IMR-90 (cell line): ENCODE measurements at regions not wholly inside any gene's neighbourhood (a gene's known extent, or its start where the extent isn't known, plus 50 kb on each side); places are given as distances from the start of the nearest gene placed in this dataset.

Source experiments
- ATAC-seq: fragments of 200-7000 bp; cut with Tn5 transposase; 2 replicates; pipeline ENCODE4 v1.9.1; 2020; ENCODE audit warnings: low read depth, mild to moderate bottlenecking, moderate library complexity
- BruUV-seq: library from RNA; stranded (reverse); fragments of 400-500 nt; replicated peaks from 2 replicates; lab custom pipeline; 2021; lab: Mats Ljungman, UMichigan
- CTCF ChIA-PET: fragments of 300-600 bp; formaldehyde crosslinking; extraction: SDS; loops from one replicate; lab custom pipeline; 2021; ENCODE audit warnings: antibody characterized with exemption; lab: Yijun Ruan, JAX
- POLR2A ChIA-PET: fragments of 300-600 bp; sonication (Branson Sonifier 250); formaldehyde crosslinking; loops from one replicate; lab custom pipeline; 2022; ENCODE audit warnings: antibody characterized with exemption; ENCODE audit not compliant: unreplicated experiment; lab: Charles Lee
- DNase-seq: peaks from one replicate; pipeline ENCODE4 v3.0.0; 2013
- H2AFZ ChIP-seq: replicated peaks from 2 replicates; pipeline ENCODE3; 2013; ENCODE audit warnings: low read length, mild to moderate bottlenecking; ENCODE audit not compliant: poor library complexity
- H2AK5ac ChIP-seq: 2 replicates; pipeline ENCODE4 v1.6.1; 2013; ENCODE audit warnings: low read depth, low read length, inconsistent platforms
- H2AK9ac ChIP-seq: replicated peaks from 2 replicates; pipeline ENCODE3; 2013; ENCODE audit warnings: mild to moderate bottlenecking, low read depth, low read length, moderate library complexity; ENCODE audit not compliant: poor library complexity
- H2BK120ac ChIP-seq: 2 replicates; pipeline ENCODE4 v1.6.1; 2013; ENCODE audit warnings: low read depth, low read length, inconsistent platforms
- H2BK15ac ChIP-seq: 3 replicates; pipeline ENCODE4 v1.6.1; 2013; ENCODE audit warnings: low read depth, low read length, inconsistent platforms
- H2BK20ac ChIP-seq: 2 replicates; pipeline ENCODE4 v1.6.1; 2013; ENCODE audit warnings: low read depth, mild to moderate bottlenecking, inconsistent platforms, low read length, moderate library complexity
- H2BK5ac ChIP-seq: 2 replicates; pipeline ENCODE4 v1.6.1; 2013; ENCODE audit warnings: mild to moderate bottlenecking, low read depth, low read length, inconsistent platforms; ENCODE audit not compliant: poor library complexity, severe bottlenecking
- H3K14ac ChIP-seq: replicated peaks from 2 replicates; pipeline ENCODE4 v1.6.1; 2013; ENCODE audit warnings: low read depth, low read length, inconsistent platforms
- H3K18ac ChIP-seq: 2 replicates; pipeline ENCODE4 v1.6.1; 2013; ENCODE audit warnings: low read depth, low read length, control low read depth
- H3K23ac ChIP-seq: 2 replicates; pipeline ENCODE4 v1.6.1; 2013; ENCODE audit warnings: low read depth, low read length, inconsistent platforms
- H3K27ac ChIP-seq: 2 replicates; pipeline ENCODE4 v1.5.1; 2013; ENCODE audit warnings: mild to moderate bottlenecking, control low read depth, low read length; ENCODE audit not compliant: insufficient read depth
- H3K27me3 ChIP-seq: 2 replicates; pipeline ENCODE4 v1.6.1; 2013; ENCODE audit warnings: low read length; ENCODE audit not compliant: control insufficient read depth, insufficient read depth
- H3K36me3 ChIP-seq: 2 replicates; pipeline ENCODE4 v1.6.1; 2013; ENCODE audit warnings: low read length, mixed read lengths; ENCODE audit not compliant: control insufficient read depth, insufficient read depth
- H3K4ac ChIP-seq: 2 replicates; pipeline ENCODE4 v1.6.1; 2013; ENCODE audit warnings: low read depth, low read length, inconsistent platforms
- H3K4me1 ChIP-seq: 2 replicates; pipeline ENCODE4 v1.6.1; 2013; ENCODE audit warnings: low read length, mixed read lengths; ENCODE audit not compliant: control insufficient read depth, insufficient read depth
- H3K4me2 ChIP-seq: 2 replicates; pipeline ENCODE4 v1.6.1; 2013; ENCODE audit warnings: low read depth, mild to moderate bottlenecking, control low read depth, low read length, moderate library complexity
- H3K4me3 ChIP-seq: 2 replicates; pipeline ENCODE4 v1.5.1; 2013; ENCODE audit warnings: low read depth, mild to moderate bottlenecking, control low read depth, low read length, moderate library complexity; ENCODE audit not compliant: insufficient read depth
- H3K56ac ChIP-seq: 2 replicates; pipeline ENCODE4 v1.6.1; 2013; ENCODE audit warnings: low read length, inconsistent platforms; ENCODE audit not compliant: insufficient read depth; ENCODE audit errors: extremely low read depth
- H3K79me1 ChIP-seq, 2 experiments: 2 replicates each; pipeline ENCODE4 v1.6.1; 2013; ENCODE audit warnings: low read length in 2 of 2, inconsistent platforms in 1 of 2, low read depth in 1 of 2
- H3K9ac ChIP-seq: 2 replicates; pipeline ENCODE4 v1.6.1; 2013; ENCODE audit warnings: low read depth, low read length, control low read depth
- H3K9me1 ChIP-seq: 2 replicates; pipeline ENCODE4 v1.6.1; 2013; ENCODE audit warnings: low read length, inconsistent platforms; ENCODE audit not compliant: insufficient read depth
- H3K9me3 ChIP-seq: 2 replicates; pipeline ENCODE4 v1.6.1; 2013; ENCODE audit warnings: low read length; ENCODE audit not compliant: control insufficient read depth, insufficient read depth
- H4K20me1 ChIP-seq: 2 replicates; pipeline ENCODE4 v1.6.1; 2013; ENCODE audit warnings: low read length, inconsistent platforms; ENCODE audit not compliant: insufficient read depth
- H4K5ac ChIP-seq: 2 replicates; pipeline ENCODE4 v1.6.1; 2013; ENCODE audit warnings: mild to moderate bottlenecking, low read depth, low read length, control low read depth
- H4K8ac ChIP-seq, 2 experiments: 2 replicates each; pipeline ENCODE4 v1.6.1; 2013; ENCODE audit warnings: low read depth in 2 of 2, low read length in 2 of 2, control low read depth in 1 of 2, inconsistent platforms in 1 of 2
- H4K91ac ChIP-seq: 2 replicates; pipeline ENCODE4 v1.6.1; 2013; ENCODE audit warnings: low read depth, low read length, inconsistent platforms; ENCODE audit not compliant: insufficient read depth
- BHLHE40 ChIP-seq: fragments of 150-350 bp; IDR thresholded peaks from 2 replicates; pipeline ENCODE4 v1.6.1; 2016; ENCODE audit warnings: mild to moderate bottlenecking, low read depth, low read length
- CEBPB ChIP-seq: IDR thresholded peaks from 2 replicates; pipeline ENCODE4 v1.6.1; 2012; ENCODE audit warnings: low read depth, low read length, improper control_type of control experiment
- CHD1 ChIP-seq: IDR thresholded peaks from 2 replicates; pipeline ENCODE4 v1.6.1; 2012; ENCODE audit warnings: low read depth, low read length, improper control_type of control experiment
- FOS ChIP-seq: fragments of 150-350 bp; IDR thresholded peaks from 2 replicates; pipeline ENCODE4 v1.6.1; 2016; ENCODE audit warnings: low read depth, low read length
- MAFK ChIP-seq: IDR thresholded peaks from 2 replicates; pipeline ENCODE4 v1.6.1; 2012; ENCODE audit warnings: low read depth, low read length, improper control_type of control experiment
- MAZ ChIP-seq: IDR thresholded peaks from 2 replicates; pipeline ENCODE4 v1.6.1; 2012; ENCODE audit warnings: low read depth, mild to moderate bottlenecking, low read length, improper control_type of control experiment, moderate library complexity, borderline replicate concordance
- MXI1 ChIP-seq: IDR thresholded peaks from 2 replicates; pipeline ENCODE4 v1.6.1; 2012; ENCODE audit warnings: low read depth, mild to moderate bottlenecking, low read length, moderate library complexity, borderline replicate concordance
- NFE2L2 ChIP-seq: fragments of 150-350 bp; IDR thresholded peaks from 2 replicates; pipeline ENCODE4 v1.6.1; 2016; ENCODE audit warnings: low read depth, mild to moderate bottlenecking, low read length
- POLR2A ChIP-seq: IDR thresholded peaks from 2 replicates; pipeline ENCODE4 v1.6.1; 2012; ENCODE audit warnings: mild to moderate bottlenecking, low read depth, low read length
- RCOR1 ChIP-seq: IDR thresholded peaks from 2 replicates; pipeline ENCODE4 v1.6.1; 2012; ENCODE audit warnings: mild to moderate bottlenecking, low read length, improper control_type of control experiment; ENCODE audit not compliant: insufficient replicate concordance
- RFX5 ChIP-seq: IDR thresholded peaks from 2 replicates; pipeline ENCODE4 v1.8.0; 2012; ENCODE audit warnings: low read depth, mild to moderate bottlenecking, low read length, moderate library complexity
- SMC3 ChIP-seq: fragments of 150-350 bp; IDR thresholded peaks from 2 replicates; pipeline ENCODE4 v1.6.1; 2016; ENCODE audit warnings: low read depth, mild to moderate bottlenecking, antibody characterized with exemption, low read length, moderate library complexity
- dilution Hi-C: fragments of 300-500 bp; cut with HindIII; formaldehyde crosslinking; loops from one replicate; pipeline ENCODE4 v1.14.3; 2018; ENCODE audit warnings: low sequenced_read_pairs; ENCODE audit not compliant: unreplicated experiment
- in situ Hi-C: fragments of 300-500 bp; cut with MboI; formaldehyde crosslinking; loops from 3 replicates; pipeline ENCODE4 v1.14.3; 2019; ENCODE audit warnings: low sequenced_read_pairs, inconsistent platforms, mixed read lengths
- intact Hi-C: fragments of 100-400 bp; cut with micrococcal nuclease; formaldehyde crosslinking; loops from 2 replicates; pipeline ENCODE4 v1.10.0; 2022
- TF ChIP-seq, protein P1 (sequence below): fragments of 150-350 bp; IDR thresholded peaks from 2 replicates; pipeline ENCODE4 v1.6.1; 2017; ENCODE audit warnings: mild to moderate bottlenecking, antibody characterized with exemption, low read length, low read depth
- TF ChIP-seq, protein P2 (sequence below): conservative IDR thresholded peaks from 2 replicates; pipeline ENCODE4 v1.5.1; 2012; ENCODE audit warnings: mild to moderate bottlenecking, low read depth, low read length, improper control_type of control experiment
- TF ChIP-seq, protein P3 (sequence below): fragments of 150-350 bp; IDR thresholded peaks from 2 replicates; pipeline ENCODE4 v1.6.1; 2016; ENCODE audit warnings: low read depth, mild to moderate bottlenecking, low read length, moderate library complexity, borderline replicate concordance

DNA sequence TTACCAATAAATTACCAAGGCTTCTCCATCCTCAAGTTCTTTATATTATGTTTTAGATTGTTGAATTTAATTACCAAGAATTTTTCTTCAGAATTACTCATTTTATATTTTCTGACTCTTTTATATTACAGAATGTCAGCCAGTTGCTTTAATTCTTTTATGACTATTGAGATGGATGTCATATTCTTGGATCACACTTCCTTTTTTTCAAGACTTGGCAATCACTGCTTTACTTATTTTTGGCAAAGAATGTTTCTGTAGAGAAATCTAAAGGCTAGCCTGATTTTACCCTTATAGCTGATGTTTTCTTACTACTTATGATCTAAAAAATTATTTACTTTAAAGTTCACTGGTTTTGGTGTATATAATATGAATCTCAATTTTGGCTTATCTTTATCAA lies 721.1 kb upstream of the TMPRSS15 start:
- Histone ChIP-seq H3K9ac (no peak overlapping the region), H3K9me3 (peaks cover 3% of the 10 kb centered on the region), H4K5ac (no peak overlapping the region), H3K56ac (no peak overlapping the region), H3K27me3 (no peaks in the 10 kb centered on the region), H3K9me1 (no peaks in the 10 kb centered on the region), H2AK5ac (no peak overlapping the region), H2BK120ac (no peak overlapping the region), H3K18ac (no peak overlapping the region), H3K79me1 (no peaks in the 10 kb centered on the region), H3K4me1 (no peaks in the 10 kb centered on the region), H3K4me2 (no peak overlapping the region), H2AK9ac (no peak overlapping the region), H2BK20ac (no peak overlapping the region), H3K36me3 (no peaks in the 10 kb centered on the region), H2AFZ (no peak overlapping the region), H3K4ac (no peak overlapping the region), H3K14ac (no peak overlapping the region), H2BK15ac (no peak overlapping the region), H4K8ac (no peak overlapping the region), H4K91ac (no peak overlapping the region), H2BK5ac (no peak overlapping the region), H3K23ac (no peak overlapping the region), H3K27ac (no peak overlapping the region), H4K20me1 (no peaks in the 10 kb centered on the region), H3K4me3 (no peak overlapping the region)
- TF ChIP-seq BHLHE40: no peak
- no peak for TF ChIP-seq MXI1
- TF ChIP-seq CHD1: no peak
- TF ChIP-seq MAZ: no peak
- TF ChIP-seq CEBPB: no peak
- TF ChIP-seq RFX5: no peak
- TF ChIP-seq SMC3: no peak
- no peak for TF ChIP-seq MAFK
- TF ChIP-seq, protein P1, sequence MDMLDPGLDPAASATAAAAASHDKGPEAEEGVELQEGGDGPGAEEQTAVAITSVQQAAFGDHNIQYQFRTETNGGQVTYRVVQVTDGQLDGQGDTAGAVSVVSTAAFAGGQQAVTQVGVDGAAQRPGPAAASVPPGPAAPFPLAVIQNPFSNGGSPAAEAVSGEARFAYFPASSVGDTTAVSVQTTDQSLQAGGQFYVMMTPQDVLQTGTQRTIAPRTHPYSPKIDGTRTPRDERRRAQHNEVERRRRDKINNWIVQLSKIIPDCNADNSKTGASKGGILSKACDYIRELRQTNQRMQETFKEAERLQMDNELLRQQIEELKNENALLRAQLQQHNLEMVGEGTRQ: no peak
- no peak for TF ChIP-seq POLR2A
- TF ChIP-seq RCOR1: no peak
- TF ChIP-seq, protein P2, sequence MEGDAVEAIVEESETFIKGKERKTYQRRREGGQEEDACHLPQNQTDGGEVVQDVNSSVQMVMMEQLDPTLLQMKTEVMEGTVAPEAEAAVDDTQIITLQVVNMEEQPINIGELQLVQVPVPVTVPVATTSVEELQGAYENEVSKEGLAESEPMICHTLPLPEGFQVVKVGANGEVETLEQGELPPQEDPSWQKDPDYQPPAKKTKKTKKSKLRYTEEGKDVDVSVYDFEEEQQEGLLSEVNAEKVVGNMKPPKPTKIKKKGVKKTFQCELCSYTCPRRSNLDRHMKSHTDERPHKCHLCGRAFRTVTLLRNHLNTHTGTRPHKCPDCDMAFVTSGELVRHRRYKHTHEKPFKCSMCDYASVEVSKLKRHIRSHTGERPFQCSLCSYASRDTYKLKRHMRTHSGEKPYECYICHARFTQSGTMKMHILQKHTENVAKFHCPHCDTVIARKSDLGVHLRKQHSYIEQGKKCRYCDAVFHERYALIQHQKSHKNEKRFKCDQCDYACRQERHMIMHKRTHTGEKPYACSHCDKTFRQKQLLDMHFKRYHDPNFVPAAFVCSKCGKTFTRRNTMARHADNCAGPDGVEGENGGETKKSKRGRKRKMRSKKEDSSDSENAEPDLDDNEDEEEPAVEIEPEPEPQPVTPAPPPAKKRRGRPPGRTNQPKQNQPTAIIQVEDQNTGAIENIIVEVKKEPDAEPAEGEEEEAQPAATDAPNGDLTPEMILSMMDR: no peak
- TF ChIP-seq FOS: no peak
- TF ChIP-seq NFE2L2: no peak
- TF ChIP-seq, protein P3, sequence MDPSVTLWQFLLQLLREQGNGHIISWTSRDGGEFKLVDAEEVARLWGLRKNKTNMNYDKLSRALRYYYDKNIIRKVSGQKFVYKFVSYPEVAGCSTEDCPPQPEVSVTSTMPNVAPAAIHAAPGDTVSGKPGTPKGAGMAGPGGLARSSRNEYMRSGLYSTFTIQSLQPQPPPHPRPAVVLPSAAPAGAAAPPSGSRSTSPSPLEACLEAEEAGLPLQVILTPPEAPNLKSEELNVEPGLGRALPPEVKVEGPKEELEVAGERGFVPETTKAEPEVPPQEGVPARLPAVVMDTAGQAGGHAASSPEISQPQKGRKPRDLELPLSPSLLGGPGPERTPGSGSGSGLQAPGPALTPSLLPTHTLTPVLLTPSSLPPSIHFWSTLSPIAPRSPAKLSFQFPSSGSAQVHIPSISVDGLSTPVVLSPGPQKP: no peak
- intact Hi-C loops (no loop called here), in situ Hi-C loops (no loop called here), dilution Hi-C loops (no loop called here)
- CTCF ChIA-PET: no interaction called here
- no peak for DNase-seq
- no peak for ATAC-seq
- BruUV-seq: no TSS peak
- POLR2A ChIA-PET: no interaction called here
